GM19395 (cell line): ENCODE measurements at regions not wholly inside any gene's neighbourhood (a gene's known extent, or its start where the extent isn't known, plus 50 kb on each side); places are given as distances from the start of the nearest gene placed in this dataset.

Source experiments
- ATAC-seq: cut with Tn5 transposase; IDR thresholded peaks from one replicate; pipeline ENCODE4 v1.9.1; 2021; ENCODE audit warnings: mild to moderate bottlenecking, moderate library complexity; ENCODE audit not compliant: unreplicated experiment

GRCh38 chr11:76721755-76722677 is 51.5 kb upstream of the LRRC32 start:
- ATAC-seq, result peak; percentile 74

GRCh38 chr11:76723142-76723541 is 52.6 kb upstream of the LRRC32 start:
- ATAC-seq, result no peak

- no peak for ATAC-seq
Measured at GRCh38 chr11:76723548-76723947, 53.0 kb upstream of the LRRC32 start.

- no peak for ATAC-seq
Measured at GRCh38 chr11:76724171-76724768, 53.7 kb upstream of the LRRC32 start.

GRCh38 chr11:76728227-76728626 is 54.9 kb upstream of the TSKU start:
- ATAC-seq, result no peak

- ATAC-seq, result no peak
Measured at GRCh38 chr11:76728778-76729177, 54.4 kb upstream of the TSKU start.

GRCh38 chr11:76729214-76729613 is 53.9 kb upstream of the TSKU start:
- no peak for ATAC-seq

GRCh38 chr11:76730887-76731565 is 52.1 kb upstream of the TSKU start:
- no peak for ATAC-seq

GRCh38 chr11:76732643-76733042 is 50.5 kb upstream of the TSKU start:
- no peak for ATAC-seq
